K562 (cell line): ENCODE measurements at regions not wholly inside any gene's neighbourhood (a gene's known extent, or its start where the extent isn't known, plus 50 kb on each side); places are given as distances from the start of the nearest gene placed in this dataset.

Experiments
- ATAC-seq: fragments of 200-7000 bp; cut with Tn5 transposase; 3 replicates; pipeline ENCODE4 v1.9.1; 2020; ENCODE audit warnings: moderate library complexity
- BruUV-seq: library from RNA; stranded (reverse); fragments of 400-500 nt; replicated peaks from 2 replicates; lab custom pipeline; 2021; lab: Mats Ljungman, UMichigan
- CTCF ChIA-PET: fragments of 300-600 bp; formaldehyde crosslinking; extraction: SDS; loops from one replicate; lab custom pipeline; 2021; ENCODE audit warnings: low intra/inter-chr PET ratio; lab: Yijun Ruan, JAX
- POLR2A ChIA-PET: fragments of 300-600, 350-650 bp; sonication (Branson Sonifier 250); formaldehyde crosslinking; extraction: SDS; loops from one replicate; lab custom pipeline; 2021; ENCODE audit warnings: antibody characterized with exemption, inconsistent platforms; lab: Yijun Ruan, JAX
- DNase-seq, 4 experiments: peaks; one replicate each; pipeline versions ENCODE4 v3.0.0 to v3.0.0-alpha.2; 2011 to 2018; ENCODE audit warnings: low spot score in 3 of 4, mixed read lengths in 3 of 4; ENCODE audit errors: extremely low read depth in 1 of 4
- FAIRE-seq: peaks from 2 replicates; lab custom pipeline; 2011; peaks lifted over from hg19 to GRCh38; lab: Jason Lieb, UNC
- H2AFZ ChIP-seq: 2 replicates; pipeline ENCODE4 v1.6.0; 2011; ENCODE audit warnings: low read depth, low read length, control low read depth, inconsistent platforms
- H3K27ac ChIP-seq: fragments of 200-600 bp; 3 replicates; pipeline ENCODE4 v1.8.0; 2011; ENCODE audit warnings: low read depth, mild to moderate bottlenecking, control low read depth, inconsistent platforms, low read length, moderate library complexity, mixed read lengths; ENCODE audit errors: extremely low read depth
- H3K27me3 ChIP-seq, 2 experiments: fragments of 300-600 bp in 1 of 2; 2 replicates in 1 of 2; 3 replicates in 1 of 2; pipeline versions ENCODE4 v1.6.0 to v1.8.0; 2011; ENCODE audit warnings: inconsistent platforms in 2 of 2, low read length in 2 of 2, mild to moderate bottlenecking in 1 of 2, mixed read lengths in 1 of 2, moderate library complexity in 1 of 2; ENCODE audit not compliant: control insufficient read depth in 2 of 2, insufficient read depth in 2 of 2
- H3K36me3 ChIP-seq: fragments of 300-600 bp; 3 replicates; pipeline ENCODE4 v1.8.0; 2011; ENCODE audit warnings: mild to moderate bottlenecking, low read length, inconsistent platforms; ENCODE audit not compliant: control insufficient read depth, insufficient read depth
- H3K4me1 ChIP-seq, 2 experiments: fragments of 200-600 bp in 1 of 2; replicated peaks in 1 of 2; 2 replicates in 1 of 2; 3 replicates in 1 of 2; pipeline versions ENCODE4 v1.5.1 to v1.8.0; 2011; ENCODE audit warnings: inconsistent platforms in 2 of 2, low read length in 2 of 2, mild to moderate bottlenecking in 1 of 2, mixed read lengths in 1 of 2, moderate library complexity in 1 of 2; ENCODE audit not compliant: control insufficient read depth in 2 of 2, insufficient read depth in 2 of 2
- H3K4me2 ChIP-seq: 2 replicates; pipeline ENCODE4 v1.6.1; 2011; ENCODE audit warnings: low read length, control low read depth, inconsistent platforms, mixed read lengths; ENCODE audit not compliant: insufficient read depth
- H3K4me3 ChIP-seq: fragments of 200-600 bp; sonication (generic), shearing (Covaris generic); 2 replicates; pipeline ENCODE4 v1.5.1; 2016; ENCODE audit warnings: control low read depth, inconsistent platforms
- H3K79me2 ChIP-seq: fragments of 200-600 bp; 3 replicates; pipeline ENCODE4 v1.8.0; 2011; ENCODE audit warnings: low read length, inconsistent platforms; ENCODE audit not compliant: control insufficient read depth, insufficient read depth
- H3K9ac ChIP-seq, 2 experiments: 2 replicates each; pipeline versions ENCODE4 v1.6.0 to v1.6.1; 2011; ENCODE audit warnings: low read depth in 2 of 2, low read length in 2 of 2, control low read depth in 1 of 2, inconsistent platforms in 1 of 2, mild to moderate bottlenecking in 1 of 2, mixed read lengths in 1 of 2; ENCODE audit not compliant: insufficient read depth in 1 of 2
- H3K9me1 ChIP-seq: one replicate; pipeline ENCODE4 v1.6.0; 2011; ENCODE audit warnings: inconsistent platforms, mild to moderate bottlenecking, low read length, moderate library complexity; ENCODE audit not compliant: control insufficient read depth, insufficient read depth
- H3K9me3 ChIP-seq: replicated peaks from 2 replicates; pipeline ENCODE4 v1.5.1; 2011; ENCODE audit warnings: low read depth, low read length, inconsistent platforms; ENCODE audit not compliant: control insufficient read depth, insufficient read depth
- H4K20me1 ChIP-seq: replicated peaks from 2 replicates; pipeline ENCODE4 v1.6.1; 2011; ENCODE audit warnings: low read length, inconsistent platforms, mixed read lengths; ENCODE audit not compliant: control insufficient read depth, insufficient read depth
- BMI1 ChIP-seq: fragments of 150-350 bp; IDR thresholded peaks from 2 replicates; pipeline ENCODE4 v1.6.1; 2014; ENCODE audit warnings: low read length
- DNMT1 ChIP-seq: fragments of 450-650 bp; IDR thresholded peaks from 2 replicates; pipeline ENCODE4 v1.6.1; 2016; ENCODE audit warnings: antibody characterized with exemption, mild to moderate bottlenecking
- FOSL1 ChIP-seq: fragments of 200-800 bp; sonication (Bioruptor generic); conservative IDR thresholded peaks from 2 replicates; pipeline ENCODE4 v1.6.1; 2016; ENCODE audit warnings: missing genetic modification characterization, missing compliant biosample characterization
- ILK ChIP-seq: fragments of 450-650 bp; IDR thresholded peaks from 2 replicates; pipeline ENCODE4 v1.6.1; 2016; ENCODE audit warnings: missing genetic modification characterization, low read depth, mild to moderate bottlenecking, missing compliant biosample characterization, moderate library complexity, borderline replicate concordance
- KAT2B ChIP-seq: IDR thresholded peaks from one replicate; pipeline ENCODE4 v1.6.1; 2012; ENCODE audit warnings: low read depth, mild to moderate bottlenecking, control low read depth, inconsistent platforms, low read length, moderate library complexity
- RBM15 ChIP-seq: fragments of 200-400 bp; formaldehyde crosslinking; IDR thresholded peaks from 2 replicates; pipeline ENCODE4 v1.6.1; 2018; ENCODE audit warnings: mild to moderate bottlenecking, low read length, moderate library complexity; ENCODE audit not compliant: insufficient read depth
- ZC3H11A ChIP-seq: IDR thresholded peaks from 2 replicates; pipeline ENCODE4 v1.6.1; 2012; ENCODE audit warnings: low read depth, low read length, improper control_type of control experiment
- WGBS: fragments of 100-300 bp; shearing (Covaris generic); methylation state at CpG from one replicate; pipeline ENCODE4 v1.1.6; 2016; ENCODE audit warnings: low coverage, mixed read lengths; ENCODE audit not compliant: insufficient coverage; ENCODE audit errors: missing lambda C conversion rate; 5-methylcytosine and 5-hydroxymethylcytosine counted together
- in situ Hi-C: fragments of 300-500 bp; cut with MboI; formaldehyde crosslinking; loops from 4 replicates; pipeline ENCODE4 v1.15.0; 2018; ENCODE audit warnings: inconsistent platforms, mixed read lengths
- intact Hi-C: fragments of 100-400 bp; cut with micrococcal nuclease; formaldehyde crosslinking; loops from 2 replicates; pipeline ENCODE4 v1.14.2; 2022

DNA sequence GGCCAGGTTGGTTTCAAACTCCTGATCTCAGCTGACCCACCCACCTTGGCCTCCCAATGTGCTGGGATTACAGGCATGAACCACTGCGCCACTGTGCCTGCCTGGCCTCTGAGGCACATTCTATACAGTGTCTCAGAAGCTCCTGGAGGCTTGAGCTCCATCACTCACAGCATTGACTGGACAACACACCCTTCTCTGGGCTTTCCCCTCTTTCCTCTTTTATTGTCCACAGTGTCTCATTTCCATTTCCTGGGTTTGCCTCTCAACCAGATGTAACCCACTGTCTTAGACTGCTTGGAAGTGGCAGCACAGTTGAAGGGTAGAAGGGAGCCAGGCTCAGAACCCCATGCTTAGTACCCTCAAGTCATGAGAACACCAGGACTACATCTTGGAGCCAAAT, 208.1 kb downstream of the MTX2 start (continued):
- TF ChIP-seq FOSL1 (no peak), ZC3H11A (no peak), RBM15 (no peak), KAT2B (no peak)
- TF ChIP-seq, all 486 proteins: peak for 0

DNA sequence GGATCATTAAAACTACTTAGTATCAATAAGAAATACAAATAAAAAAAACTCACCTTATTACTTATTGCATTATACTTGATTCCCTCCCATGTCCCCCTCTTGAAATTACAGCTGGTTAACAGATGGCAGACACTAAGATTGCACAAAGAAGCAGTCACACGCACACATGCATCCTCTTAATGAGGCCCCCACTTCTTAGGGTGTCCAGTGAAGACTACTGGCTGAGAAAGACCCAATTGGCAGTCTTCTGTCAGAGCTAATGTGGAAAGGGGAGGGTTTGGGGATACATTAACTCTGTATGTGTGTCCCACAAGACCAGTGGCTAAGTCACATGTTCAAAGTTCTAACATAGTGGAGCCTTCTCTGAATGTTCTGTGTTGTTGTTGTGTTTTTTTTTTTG, 210.7 kb downstream of the MTX2 start:
- no peaks in the 10 kb centered on the region for H4K20me1 ChIP-seq
- no peak for TF ChIP-seq ILK
- TF ChIP-seq DNMT1 = no peak
- no peak for TF ChIP-seq BMI1
- intact Hi-C loops (no loop called here), in situ Hi-C loops (no loop called here)
- H3K9ac ChIP-seq = no peak overlapping the region
- no peak overlapping the region for H3K4me3 ChIP-seq
- DNase-seq (no peak), ATAC-seq (no peak), FAIRE-seq (no peak)
- POLR2A ChIA-PET = interaction anchor here (1.0 kb wide), 1 partner anchor 14 kb away, joined by 3 read pairs; no protein-coding TSS in a partner anchor
- H3K9me3 ChIP-seq = no peaks in the 10 kb centered on the region
- no peaks in the 10 kb centered on the region for H3K4me1 ChIP-seq
- 5% methylated on average over 1 of the region's 1 CpG for WGBS
- no peaks in the 10 kb centered on the region; a peak in 1 of 5 replicates for H3K27me3 ChIP-seq
- H3K79me2 ChIP-seq = no peaks in the 10 kb centered on the region
- H3K9me1 ChIP-seq = no peaks in the 10 kb centered on the region
- no peak overlapping the region for H3K4me2 ChIP-seq
- no peak overlapping the region for H2AFZ ChIP-seq
- no TSS peak for BruUV-seq
- H3K36me3 ChIP-seq = no peaks in the 10 kb centered on the region
- no peak overlapping the region for H3K27ac ChIP-seq
- CTCF ChIA-PET = no interaction called here
